IMR-90 (cell line): ENCODE measurements at regions not wholly inside any gene's neighbourhood (a gene's known extent, or its start where the extent isn't known, plus 50 kb on each side); places are given as distances from the start of the nearest gene placed in this dataset.
A peak's percentile ranks its signal among the peaks of the same experiment; 100 is the strongest.

Source experiments
- ATAC-seq: fragments of 200-7000 bp; cut with Tn5 transposase; 2 replicates; pipeline ENCODE4 v1.9.1; 2020; ENCODE audit warnings: low read depth, mild to moderate bottlenecking, moderate library complexity
- BruUV-seq: library from RNA; stranded (reverse); fragments of 400-500 nt; replicated peaks from 2 replicates; lab custom pipeline; 2021; lab: Mats Ljungman, UMichigan
- CTCF ChIA-PET: fragments of 300-600 bp; formaldehyde crosslinking; extraction: SDS; loops from one replicate; lab custom pipeline; 2021; ENCODE audit warnings: antibody characterized with exemption; lab: Yijun Ruan, JAX
- POLR2A ChIA-PET: fragments of 300-600 bp; sonication (Branson Sonifier 250); formaldehyde crosslinking; loops from one replicate; lab custom pipeline; 2022; ENCODE audit warnings: antibody characterized with exemption; ENCODE audit not compliant: unreplicated experiment; lab: Charles Lee
- DNase-seq: peaks from one replicate; pipeline ENCODE4 v3.0.0; 2013
- H2AFZ ChIP-seq: replicated peaks from 2 replicates; pipeline ENCODE3; 2013; ENCODE audit warnings: low read length, mild to moderate bottlenecking; ENCODE audit not compliant: poor library complexity
- H2AK5ac ChIP-seq: 2 replicates; pipeline ENCODE4 v1.6.1; 2013; ENCODE audit warnings: low read depth, low read length, inconsistent platforms
- H2AK9ac ChIP-seq: replicated peaks from 2 replicates; pipeline ENCODE3; 2013; ENCODE audit warnings: mild to moderate bottlenecking, low read depth, low read length, moderate library complexity; ENCODE audit not compliant: poor library complexity
- H2BK120ac ChIP-seq: 2 replicates; pipeline ENCODE4 v1.6.1; 2013; ENCODE audit warnings: low read depth, low read length, inconsistent platforms
- H2BK15ac ChIP-seq: 3 replicates; pipeline ENCODE4 v1.6.1; 2013; ENCODE audit warnings: low read depth, low read length, inconsistent platforms
- H2BK20ac ChIP-seq: 2 replicates; pipeline ENCODE4 v1.6.1; 2013; ENCODE audit warnings: low read depth, mild to moderate bottlenecking, inconsistent platforms, low read length, moderate library complexity
- H2BK5ac ChIP-seq: 2 replicates; pipeline ENCODE4 v1.6.1; 2013; ENCODE audit warnings: mild to moderate bottlenecking, low read depth, low read length, inconsistent platforms; ENCODE audit not compliant: poor library complexity, severe bottlenecking
- H3K14ac ChIP-seq: replicated peaks from 2 replicates; pipeline ENCODE4 v1.6.1; 2013; ENCODE audit warnings: low read depth, low read length, inconsistent platforms
- H3K18ac ChIP-seq: 2 replicates; pipeline ENCODE4 v1.6.1; 2013; ENCODE audit warnings: low read depth, low read length, control low read depth
- H3K23ac ChIP-seq: 2 replicates; pipeline ENCODE4 v1.6.1; 2013; ENCODE audit warnings: low read depth, low read length, inconsistent platforms
- H3K27ac ChIP-seq: 2 replicates; pipeline ENCODE4 v1.5.1; 2013; ENCODE audit warnings: mild to moderate bottlenecking, control low read depth, low read length; ENCODE audit not compliant: insufficient read depth
- H3K27me3 ChIP-seq: 2 replicates; pipeline ENCODE4 v1.6.1; 2013; ENCODE audit warnings: low read length; ENCODE audit not compliant: control insufficient read depth, insufficient read depth
- H3K36me3 ChIP-seq: 2 replicates; pipeline ENCODE4 v1.6.1; 2013; ENCODE audit warnings: low read length, mixed read lengths; ENCODE audit not compliant: control insufficient read depth, insufficient read depth
- H3K4ac ChIP-seq: 2 replicates; pipeline ENCODE4 v1.6.1; 2013; ENCODE audit warnings: low read depth, low read length, inconsistent platforms
- H3K4me1 ChIP-seq: 2 replicates; pipeline ENCODE4 v1.6.1; 2013; ENCODE audit warnings: low read length, mixed read lengths; ENCODE audit not compliant: control insufficient read depth, insufficient read depth
- H3K4me2 ChIP-seq: 2 replicates; pipeline ENCODE4 v1.6.1; 2013; ENCODE audit warnings: low read depth, mild to moderate bottlenecking, control low read depth, low read length, moderate library complexity
- H3K4me3 ChIP-seq: 2 replicates; pipeline ENCODE4 v1.5.1; 2013; ENCODE audit warnings: low read depth, mild to moderate bottlenecking, control low read depth, low read length, moderate library complexity; ENCODE audit not compliant: insufficient read depth
- H3K56ac ChIP-seq: 2 replicates; pipeline ENCODE4 v1.6.1; 2013; ENCODE audit warnings: low read length, inconsistent platforms; ENCODE audit not compliant: insufficient read depth; ENCODE audit errors: extremely low read depth
- H3K79me1 ChIP-seq, 2 experiments: 2 replicates each; pipeline ENCODE4 v1.6.1; 2013; ENCODE audit warnings: low read length in 2 of 2, inconsistent platforms in 1 of 2, low read depth in 1 of 2
- H3K9ac ChIP-seq: 2 replicates; pipeline ENCODE4 v1.6.1; 2013; ENCODE audit warnings: low read depth, low read length, control low read depth
- H3K9me1 ChIP-seq: 2 replicates; pipeline ENCODE4 v1.6.1; 2013; ENCODE audit warnings: low read length, inconsistent platforms; ENCODE audit not compliant: insufficient read depth
- H3K9me3 ChIP-seq: 2 replicates; pipeline ENCODE4 v1.6.1; 2013; ENCODE audit warnings: low read length; ENCODE audit not compliant: control insufficient read depth, insufficient read depth
- H4K20me1 ChIP-seq: 2 replicates; pipeline ENCODE4 v1.6.1; 2013; ENCODE audit warnings: low read length, inconsistent platforms; ENCODE audit not compliant: insufficient read depth
- H4K5ac ChIP-seq: 2 replicates; pipeline ENCODE4 v1.6.1; 2013; ENCODE audit warnings: mild to moderate bottlenecking, low read depth, low read length, control low read depth
- H4K8ac ChIP-seq, 2 experiments: 2 replicates each; pipeline ENCODE4 v1.6.1; 2013; ENCODE audit warnings: low read depth in 2 of 2, low read length in 2 of 2, control low read depth in 1 of 2, inconsistent platforms in 1 of 2
- H4K91ac ChIP-seq: 2 replicates; pipeline ENCODE4 v1.6.1; 2013; ENCODE audit warnings: low read depth, low read length, inconsistent platforms; ENCODE audit not compliant: insufficient read depth
- CEBPB ChIP-seq: IDR thresholded peaks from 2 replicates; pipeline ENCODE4 v1.6.1; 2012; ENCODE audit warnings: low read depth, low read length, improper control_type of control experiment
- CHD1 ChIP-seq: IDR thresholded peaks from 2 replicates; pipeline ENCODE4 v1.6.1; 2012; ENCODE audit warnings: low read depth, low read length, improper control_type of control experiment
- ELK1 ChIP-seq: fragments of 150-350 bp; IDR thresholded peaks from 2 replicates; pipeline ENCODE4 v1.6.1; 2016; ENCODE audit warnings: low read depth, mild to moderate bottlenecking, low read length, moderate library complexity, borderline replicate concordance
- FOS ChIP-seq: fragments of 150-350 bp; IDR thresholded peaks from 2 replicates; pipeline ENCODE4 v1.6.1; 2016; ENCODE audit warnings: low read depth, low read length
- MAZ ChIP-seq: IDR thresholded peaks from 2 replicates; pipeline ENCODE4 v1.6.1; 2012; ENCODE audit warnings: low read depth, mild to moderate bottlenecking, low read length, improper control_type of control experiment, moderate library complexity, borderline replicate concordance
- MXI1 ChIP-seq: IDR thresholded peaks from 2 replicates; pipeline ENCODE4 v1.6.1; 2012; ENCODE audit warnings: low read depth, mild to moderate bottlenecking, low read length, moderate library complexity, borderline replicate concordance
- RAD21 ChIP-seq: IDR thresholded peaks from 2 replicates; pipeline ENCODE4 v1.6.1; 2012; ENCODE audit warnings: low read length, improper control_type of control experiment
- WGBS, 2 experiments: methylation state at CpG; one replicate each; pipeline versions ENCODE4 v1.1.5 to v1.1.7; 2013; ENCODE audit warnings: missing lambda C conversion rate in 2 of 2; ENCODE audit not compliant: insufficient read length in 1 of 2; ENCODE audit errors: extremely low coverage in 2 of 2; 5-methylcytosine and 5-hydroxymethylcytosine counted together
- dilution Hi-C: fragments of 300-500 bp; cut with HindIII; formaldehyde crosslinking; loops from one replicate; pipeline ENCODE4 v1.14.3; 2018; ENCODE audit warnings: low sequenced_read_pairs; ENCODE audit not compliant: unreplicated experiment
- in situ Hi-C: fragments of 300-500 bp; cut with MboI; formaldehyde crosslinking; loops from 3 replicates; pipeline ENCODE4 v1.14.3; 2019; ENCODE audit warnings: low sequenced_read_pairs, inconsistent platforms, mixed read lengths
- intact Hi-C: fragments of 100-400 bp; cut with micrococcal nuclease; formaldehyde crosslinking; loops from 2 replicates; pipeline ENCODE4 v1.10.0; 2022

GRCh38 chr6:56868687-56869086 is 86.2 kb upstream of the BEND6 start:
- DNase-seq, result peak; percentile 89

More at GRCh38 chr6:56868687-56869086, 86.2 kb upstream of the BEND6 start:
- in situ Hi-C loops (loop anchor here (25.0 kb wide), 1 partner anchor 506 kb away; no protein-coding TSS in a partner anchor), dilution Hi-C loops (no loop called here), intact Hi-C loops (no loop called here)
- Histone ChIP-seq H2BK20ac (peak overlapping the region; percentile 79), H4K8ac (peak overlapping the region; percentile 29 to 34; a peak in 3 of 4 replicates), H3K4me2 (peak overlapping the region; percentile 74; the same call in 1 of the 2 replicates), H2BK120ac (peak overlapping the region; percentile 64), H2AFZ (no peak overlapping the region), H3K9me1 (peaks cover 11% of the 10 kb centered on the region), H3K9me3 (no peaks in the 10 kb centered on the region), H3K9ac (no peak overlapping the region), H4K91ac (peak overlapping the region; percentile 60; the same call in 1 of the 2 replicates), H3K36me3 (no peaks in the 10 kb centered on the region), H3K4ac (peak overlapping the region; percentile 33; the same call in 1 of the 2 replicates), H3K23ac (peak overlapping the region; percentile 44; the same call in 1 of the 2 replicates), H3K4me1 (peaks cover 25% of the 10 kb centered on the region), H3K56ac (no peak overlapping the region), H2AK9ac (no peak overlapping the region), H2BK15ac (no peak overlapping the region), H4K5ac (no peak overlapping the region; the same call in 1 of the 2 replicates), H3K4me3 (no peak overlapping the region), H3K79me1 (peaks cover 21 to 54% of the 10 kb centered on the region in 2 experiments), H2AK5ac (no peak overlapping the region), H3K27me3 (no peaks in the 10 kb centered on the region), H3K27ac (peak overlapping the region; percentile 64; the same call in 1 of the 2 replicates), H3K18ac (peak overlapping the region; percentile 94; the same call in 1 of the 2 replicates), H3K14ac (peak overlapping the region; percentile 70), H4K20me1 (no peaks in the 10 kb centered on the region), H2BK5ac (peak overlapping the region; percentile 89)
- POLR2A ChIA-PET, result no interaction called here
- ATAC-seq, result peak; percentile 60
- CTCF ChIA-PET, result interaction anchor here (0.7 to 1.8 kb wide), 4 partner anchors 17 to 505 kb away, joined by 3 to 6 read pairs (median 4); no protein-coding TSS in a partner anchor
- BruUV-seq, result no TSS peak
- no peak for TF ChIP-seq MXI1
- no peak for TF ChIP-seq ELK1
- no peak for TF ChIP-seq CHD1
- TF ChIP-seq RAD21, result no peak
- peak; percentile 88 for TF ChIP-seq FOS
- TF ChIP-seq MAZ, result no peak
- peak; percentile 69 for TF ChIP-seq CEBPB
- no CpG with 5 or more reads among the region's 1 CpG for WGBS, 2 experiments
